WI38 (cell line): ENCODE measurements at regions not wholly inside any gene's neighbourhood (a gene's known extent, or its start where the extent isn't known, plus 50 kb on each side); places are given as distances from the start of the nearest gene placed in this dataset.

Experiments
- H3K4me3 ChIP-seq: 2 replicates; pipeline ENCODE4 v1.5.1; 2011; ENCODE audit warnings: low read depth, mild to moderate bottlenecking, control low read depth, low read length
- TF ChIP-seq, protein P1 (sequence below): IDR thresholded peaks from 2 replicates; pipeline ENCODE4 v1.5.1; 2012; ENCODE audit warnings: low read depth, mild to moderate bottlenecking, control low read depth, low read length

DNA sequence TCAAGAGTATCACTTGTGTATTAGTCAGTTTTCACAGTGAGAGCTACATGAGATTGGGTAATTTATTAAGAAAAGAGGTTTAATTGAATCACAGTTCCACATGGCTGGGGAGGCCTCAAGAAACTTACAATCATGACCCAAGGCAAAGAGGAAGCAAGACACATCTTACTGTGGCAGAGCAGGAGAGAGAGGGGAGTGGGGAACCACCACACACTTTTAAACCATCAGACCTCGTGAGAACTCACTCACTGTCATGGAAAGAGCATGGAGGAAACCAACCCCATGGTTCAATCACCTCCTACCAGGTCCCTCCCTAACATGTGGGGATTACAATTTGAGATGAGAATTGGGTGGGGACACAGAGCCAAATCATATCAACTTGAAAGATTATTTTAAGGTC, 522.9 kb downstream of the FLRT2 start:
- TF ChIP-seq, protein P1, sequence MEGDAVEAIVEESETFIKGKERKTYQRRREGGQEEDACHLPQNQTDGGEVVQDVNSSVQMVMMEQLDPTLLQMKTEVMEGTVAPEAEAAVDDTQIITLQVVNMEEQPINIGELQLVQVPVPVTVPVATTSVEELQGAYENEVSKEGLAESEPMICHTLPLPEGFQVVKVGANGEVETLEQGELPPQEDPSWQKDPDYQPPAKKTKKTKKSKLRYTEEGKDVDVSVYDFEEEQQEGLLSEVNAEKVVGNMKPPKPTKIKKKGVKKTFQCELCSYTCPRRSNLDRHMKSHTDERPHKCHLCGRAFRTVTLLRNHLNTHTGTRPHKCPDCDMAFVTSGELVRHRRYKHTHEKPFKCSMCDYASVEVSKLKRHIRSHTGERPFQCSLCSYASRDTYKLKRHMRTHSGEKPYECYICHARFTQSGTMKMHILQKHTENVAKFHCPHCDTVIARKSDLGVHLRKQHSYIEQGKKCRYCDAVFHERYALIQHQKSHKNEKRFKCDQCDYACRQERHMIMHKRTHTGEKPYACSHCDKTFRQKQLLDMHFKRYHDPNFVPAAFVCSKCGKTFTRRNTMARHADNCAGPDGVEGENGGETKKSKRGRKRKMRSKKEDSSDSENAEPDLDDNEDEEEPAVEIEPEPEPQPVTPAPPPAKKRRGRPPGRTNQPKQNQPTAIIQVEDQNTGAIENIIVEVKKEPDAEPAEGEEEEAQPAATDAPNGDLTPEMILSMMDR: no peak
- H3K4me3 ChIP-seq: no peak overlapping the region

DNA sequence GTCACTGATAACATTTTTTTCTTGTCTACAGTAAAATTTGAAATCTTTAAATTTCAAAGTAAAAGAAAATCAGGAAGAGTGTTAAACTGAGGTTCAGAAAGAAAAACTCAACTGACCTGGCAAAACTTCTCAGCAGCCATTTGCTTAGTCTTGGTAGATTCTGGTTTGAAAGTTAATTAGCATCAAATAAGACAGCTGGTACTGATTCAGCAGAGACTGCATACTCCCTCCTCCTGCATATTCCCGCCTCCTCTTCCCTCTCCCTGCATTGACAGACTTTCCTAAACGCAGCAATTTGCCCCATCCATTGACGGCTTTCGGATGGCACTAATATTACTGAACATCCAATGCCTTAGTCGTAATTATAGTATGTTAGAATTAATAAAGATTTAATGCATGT, 520.8 kb downstream of the FLRT2 start:
- TF ChIP-seq, protein P1: no peak
- no peak overlapping the region for H3K4me3 ChIP-seq

DNA sequence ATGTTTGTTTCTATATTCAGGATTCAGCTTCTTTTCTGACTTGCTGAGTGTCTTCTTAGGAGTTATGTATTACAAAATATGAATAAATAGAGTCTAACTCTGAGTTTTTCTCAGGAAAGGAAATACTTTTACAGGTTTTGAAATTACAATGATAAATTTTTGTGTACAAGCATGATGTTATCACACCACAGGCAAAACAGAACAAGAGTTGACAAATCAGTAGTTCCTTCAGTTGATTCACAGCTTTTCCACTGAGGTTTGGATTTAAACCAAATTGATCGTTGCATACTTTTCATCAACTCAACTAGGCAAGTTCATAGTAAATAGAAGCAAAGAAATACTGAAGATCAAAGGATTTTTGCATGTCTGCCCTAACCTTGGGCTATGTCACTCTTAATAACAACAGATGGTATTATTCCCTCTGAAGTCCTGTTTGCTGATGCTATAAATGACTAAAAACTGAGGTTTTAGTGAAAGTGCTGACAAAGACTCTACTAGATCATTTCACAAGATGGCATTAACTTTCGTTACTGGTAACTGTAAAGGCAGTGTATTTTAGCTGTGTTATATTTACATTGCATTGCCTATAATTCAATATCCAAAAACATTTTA, 520.2 kb downstream of the FLRT2 start:
- TF ChIP-seq, protein P1: no peak
- no peak overlapping the region for H3K4me3 ChIP-seq

DNA sequence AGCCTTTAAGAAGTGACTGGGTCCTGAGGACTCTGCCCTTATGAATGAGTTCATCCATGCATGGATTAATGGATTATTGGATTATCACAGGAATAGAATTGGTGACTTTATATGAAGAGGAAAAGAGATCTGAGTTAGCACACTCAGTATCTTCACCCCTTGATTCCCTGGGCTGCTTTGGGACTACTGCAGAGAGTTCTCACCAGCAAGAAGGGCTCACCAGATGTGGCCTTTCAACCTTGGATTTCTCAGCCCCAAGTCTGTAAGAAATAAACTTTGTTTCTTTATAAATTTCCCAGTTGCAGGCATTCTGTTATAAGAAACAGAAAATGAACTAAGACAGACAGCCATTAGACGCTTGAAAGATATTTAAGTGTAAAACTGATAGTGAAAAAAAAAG, 509.2 kb downstream of the FLRT2 start:
- TF ChIP-seq, protein P1: no peak
- H3K4me3 ChIP-seq: no peak overlapping the region

DNA sequence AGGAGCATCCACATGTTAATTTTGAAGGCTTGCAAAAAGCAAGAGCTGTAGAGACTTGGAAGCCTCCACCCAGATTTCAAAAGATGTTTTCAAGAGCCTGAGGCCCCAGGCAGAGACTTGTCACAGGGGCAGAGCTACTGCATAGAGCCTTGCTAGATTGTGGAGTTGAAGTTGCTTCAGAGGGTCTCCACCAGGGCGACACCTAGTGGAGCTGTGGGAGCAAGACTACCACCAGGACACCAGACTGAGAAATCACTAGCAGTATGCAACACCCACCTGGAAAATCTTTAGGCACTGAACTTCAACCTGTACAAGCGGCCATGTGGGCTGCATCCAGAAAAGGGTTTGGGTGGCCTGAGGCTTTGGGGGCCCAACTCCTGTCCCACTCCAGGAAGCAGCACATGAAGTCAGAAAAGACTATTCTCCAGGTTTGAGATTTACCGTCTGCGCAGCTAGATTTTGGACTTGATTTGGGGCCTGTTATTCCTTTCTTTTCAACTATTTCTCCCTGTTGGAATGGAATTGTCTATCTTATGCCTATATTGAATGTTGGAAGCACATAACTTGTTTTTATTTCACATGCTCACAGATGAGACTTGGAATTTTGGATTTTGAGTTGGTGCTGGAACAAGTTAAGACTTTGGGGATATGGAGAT, 508.6 kb downstream of the FLRT2 start:
- TF ChIP-seq, protein P1: peak; percentile 56
- H3K4me3 ChIP-seq: no peak overlapping the region

DNA sequence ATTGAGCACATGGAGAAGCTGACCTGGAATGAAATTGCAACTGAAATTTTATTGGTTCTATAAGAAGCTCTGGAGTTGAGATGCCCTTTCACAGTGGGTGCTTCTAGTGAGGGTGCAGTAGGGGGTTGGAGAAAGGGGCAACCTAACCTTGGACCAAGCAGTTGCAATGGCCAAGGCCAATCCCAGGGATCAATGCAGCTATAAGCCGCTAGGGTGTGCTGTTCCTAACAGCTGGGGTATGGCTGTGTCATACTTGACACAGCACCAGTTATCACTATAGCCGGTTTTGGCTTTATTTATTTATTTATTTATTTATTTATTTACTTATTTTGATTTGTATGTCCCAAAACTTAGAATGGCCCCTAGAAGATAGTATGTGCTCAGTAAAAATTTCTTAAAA, 505.9 kb downstream of the FLRT2 start:
- no peak overlapping the region for H3K4me3 ChIP-seq
- TF ChIP-seq, protein P1: 0 out of 2 replicates have a peak, but pooled peaks have one; percentile 20

DNA sequence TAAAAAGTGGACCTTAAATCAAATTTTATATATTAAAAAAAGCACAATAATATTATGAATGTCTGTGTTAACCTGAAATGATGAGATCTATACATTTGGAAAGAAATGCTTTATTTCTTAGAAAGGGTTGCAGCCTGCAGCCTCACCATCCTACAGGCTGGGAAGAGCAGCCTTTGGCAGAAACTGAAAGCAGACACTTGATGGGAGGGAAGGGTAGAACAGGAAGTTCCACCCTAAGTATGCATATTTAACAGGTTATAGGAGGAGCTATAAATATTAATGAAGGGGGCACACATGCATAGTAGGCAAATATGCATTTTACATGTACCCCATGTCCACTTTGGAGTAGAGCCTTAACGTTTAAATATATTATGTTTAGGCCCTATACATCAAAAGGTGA, 498.0 kb downstream of the FLRT2 start:
- no peak overlapping the region for H3K4me3 ChIP-seq
- TF ChIP-seq, protein P1: no peak
